SK-N-SH treated with all-trans-retinoic acid at 6 μM for 48 hours (cell line): ENCODE measurements at regions not wholly inside any gene's neighbourhood (a gene's known extent, or its start where the extent isn't known, plus 50 kb on each side); places are given as distances from the start of the nearest gene placed in this dataset.

ENCODE experiments used
- CREB5 ChIP-seq: fragments of 250-450 bp; sonication (Bioruptor Pico); IDR thresholded peaks from 2 replicates; pipeline ENCODE4 v1.5.1; 2020; ENCODE audit warnings: low read depth, mild to moderate bottlenecking, moderate library complexity
- GLIS3 ChIP-seq: fragments of 250-450 bp; sonication (Bioruptor Pico); IDR thresholded peaks from 2 replicates; pipeline ENCODE4 v1.5.0; 2020; ENCODE audit warnings: mild to moderate bottlenecking, moderate library complexity

DNA sequence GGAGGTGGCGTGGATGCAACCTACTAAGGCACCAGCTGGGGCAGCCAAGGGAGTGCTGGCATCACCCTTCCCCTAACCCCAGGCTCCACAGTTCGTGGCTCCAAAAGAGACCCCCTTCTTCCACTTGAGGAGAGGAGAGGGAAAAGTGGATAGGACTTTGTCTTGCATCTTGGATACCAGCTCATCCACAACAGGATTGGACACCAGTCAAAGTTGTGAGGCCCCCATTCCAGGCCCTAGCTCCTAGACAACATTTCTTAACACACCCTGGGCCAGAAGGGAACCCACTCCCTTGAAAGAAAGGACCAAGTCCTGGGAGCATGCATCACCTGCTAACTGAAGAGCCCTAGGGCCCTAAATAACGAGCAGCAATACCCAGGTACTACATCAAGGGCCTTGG lies 372.6 kb upstream of the PLXNA2 start:
- TF ChIP-seq CREB5 (CRISPR knock-in tag) (no peak), GLIS3 (no peak)
